Fibroblast of villous mesenchyme (primary cell): ENCODE measurements at regions not wholly inside any gene's neighbourhood (a gene's known extent, or its start where the extent isn't known, plus 50 kb on each side); places are given as distances from the start of the nearest gene placed in this dataset.

Experiments used
- DNase-seq: peaks from one replicate; pipeline ENCODE4 v3.0.0-alpha.2; 2010; ENCODE audit warnings: low read depth
- H3K4me3 ChIP-seq: 2 replicates; pipeline ENCODE4 v1.5.1; 2011; ENCODE audit warnings: low read depth, mild to moderate bottlenecking, low read length
- TF ChIP-seq, protein P1 (sequence below): IDR thresholded peaks from 2 replicates; pipeline ENCODE4 v1.5.1; 2012; ENCODE audit warnings: low read depth, mild to moderate bottlenecking, low read length; ENCODE audit not compliant: insufficient read depth

DNA sequence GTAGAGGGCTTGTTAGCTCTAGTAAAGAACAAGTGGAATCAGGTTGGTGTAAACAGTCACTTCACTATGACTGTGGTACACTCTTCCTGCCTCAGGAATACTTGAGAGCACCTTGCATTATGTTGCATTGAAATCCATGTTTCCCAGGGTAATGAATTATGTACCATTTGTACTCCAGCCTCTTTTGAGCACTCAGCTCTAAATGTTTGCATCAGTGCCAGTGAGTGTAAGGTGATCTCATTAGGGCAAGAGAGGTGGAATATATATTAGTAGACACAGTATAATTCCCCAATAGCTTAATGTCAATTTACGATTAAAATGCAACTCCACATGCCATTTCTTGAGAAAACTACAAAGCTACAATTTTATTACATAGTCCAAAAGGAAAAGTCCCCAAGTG is 319.6 kb upstream of the POU3F2 start:
- H3K4me3 ChIP-seq, result no peak overlapping the region
- TF ChIP-seq, protein P1, sequence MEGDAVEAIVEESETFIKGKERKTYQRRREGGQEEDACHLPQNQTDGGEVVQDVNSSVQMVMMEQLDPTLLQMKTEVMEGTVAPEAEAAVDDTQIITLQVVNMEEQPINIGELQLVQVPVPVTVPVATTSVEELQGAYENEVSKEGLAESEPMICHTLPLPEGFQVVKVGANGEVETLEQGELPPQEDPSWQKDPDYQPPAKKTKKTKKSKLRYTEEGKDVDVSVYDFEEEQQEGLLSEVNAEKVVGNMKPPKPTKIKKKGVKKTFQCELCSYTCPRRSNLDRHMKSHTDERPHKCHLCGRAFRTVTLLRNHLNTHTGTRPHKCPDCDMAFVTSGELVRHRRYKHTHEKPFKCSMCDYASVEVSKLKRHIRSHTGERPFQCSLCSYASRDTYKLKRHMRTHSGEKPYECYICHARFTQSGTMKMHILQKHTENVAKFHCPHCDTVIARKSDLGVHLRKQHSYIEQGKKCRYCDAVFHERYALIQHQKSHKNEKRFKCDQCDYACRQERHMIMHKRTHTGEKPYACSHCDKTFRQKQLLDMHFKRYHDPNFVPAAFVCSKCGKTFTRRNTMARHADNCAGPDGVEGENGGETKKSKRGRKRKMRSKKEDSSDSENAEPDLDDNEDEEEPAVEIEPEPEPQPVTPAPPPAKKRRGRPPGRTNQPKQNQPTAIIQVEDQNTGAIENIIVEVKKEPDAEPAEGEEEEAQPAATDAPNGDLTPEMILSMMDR, result no peak
- DNase-seq, result no peak

DNA sequence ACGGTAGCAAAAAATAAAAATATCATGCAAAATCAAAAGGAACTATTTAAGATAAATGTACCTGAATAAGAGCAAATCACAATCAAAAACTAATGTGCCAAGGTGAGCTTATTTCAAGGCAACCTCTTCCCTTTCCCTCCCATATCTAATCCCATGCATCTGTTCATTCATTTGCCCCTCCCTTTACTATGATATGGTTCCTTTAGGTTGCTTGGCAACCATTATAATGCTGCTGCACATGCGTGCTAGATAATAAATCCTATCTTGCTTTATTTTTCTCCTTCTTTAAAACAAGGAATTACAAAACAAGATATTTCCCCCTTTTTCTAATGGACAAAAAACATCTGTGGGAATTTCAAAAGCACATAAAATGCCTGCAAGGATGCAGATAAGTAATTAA is 318.2 kb upstream of the POU3F2 start:
- no peak for DNase-seq
- TF ChIP-seq, protein P1, result no peak
- no peak overlapping the region for H3K4me3 ChIP-seq

- DNase-seq, result no peak
- H3K4me3 ChIP-seq, result no peak overlapping the region
- TF ChIP-seq, protein P1, result no peak
Measured at GRCh38 chr6:98516866-98517265, 317.5 kb upstream of the POU3F2 start.

DNA sequence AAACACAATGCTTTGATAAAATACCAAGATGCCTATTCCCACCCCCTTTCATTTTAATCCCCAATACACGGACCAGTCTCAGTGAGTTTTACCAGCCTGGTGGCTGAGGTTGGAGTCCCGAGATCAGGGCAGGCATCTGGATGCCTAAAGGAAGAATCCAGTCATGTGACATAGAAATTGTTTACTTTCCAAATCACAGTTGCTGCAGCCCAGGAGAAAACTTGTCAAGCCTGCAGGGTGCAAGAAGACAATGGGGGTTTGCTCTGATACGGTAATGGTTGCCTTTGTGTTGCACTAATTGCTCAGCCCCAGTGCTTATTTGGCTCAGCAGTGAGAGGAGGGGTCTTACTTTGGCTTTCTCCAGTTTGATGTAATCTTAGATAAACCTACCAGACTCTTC is 308.5 kb upstream of the POU3F2 start:
- H3K4me3 ChIP-seq, result no peak overlapping the region
- TF ChIP-seq, protein P1, result no peak
- no peak for DNase-seq

DNA sequence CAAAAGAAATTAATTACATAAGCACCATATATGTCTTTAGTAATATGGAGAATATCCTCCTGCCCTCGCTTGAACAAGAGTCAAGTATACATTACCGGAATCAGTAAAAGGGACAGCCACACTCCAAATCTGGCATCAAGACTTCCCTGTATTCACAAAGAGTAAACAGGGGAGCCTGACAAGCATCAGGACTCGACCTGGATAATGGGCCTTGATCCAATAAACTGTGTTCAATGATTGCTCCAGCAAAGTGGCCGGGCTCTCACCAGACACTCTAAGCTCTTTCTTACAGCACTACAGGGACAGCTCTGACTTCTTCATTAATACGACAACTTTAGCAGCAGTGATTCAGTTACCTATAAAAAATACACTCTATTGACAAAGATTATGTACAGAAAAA is 307.9 kb upstream of the POU3F2 start:
- no peak overlapping the region for H3K4me3 ChIP-seq

DNA sequence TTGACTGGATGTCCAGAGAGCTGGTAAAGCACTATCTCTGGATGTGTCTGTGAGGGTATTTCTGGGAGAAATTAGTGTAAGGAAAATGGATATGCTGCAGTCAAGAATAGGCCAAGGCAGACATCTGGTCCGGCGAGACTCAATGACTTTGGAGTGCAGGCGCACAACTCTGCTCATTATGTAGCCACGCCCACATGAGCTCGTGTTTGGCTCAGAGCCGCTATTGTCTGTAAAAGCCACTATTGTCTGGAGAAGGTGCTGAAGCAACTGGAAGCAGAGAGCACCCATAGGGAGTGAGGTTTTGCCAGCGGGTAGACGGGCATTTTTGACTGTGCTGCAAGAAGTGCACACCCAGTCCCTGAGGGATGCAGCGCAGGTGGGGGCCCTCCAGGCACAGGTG is 305.0 kb upstream of the POU3F2 start:
- DNase-seq, result no peak
- TF ChIP-seq, protein P1, result no peak

More for the DNA sequence above, 307.9 kb upstream of the POU3F2 start:
- no peak for DNase-seq
- TF ChIP-seq, protein P1, result no peak

GRCh38 chr6:98530732-98531131 is 303.6 kb upstream of the POU3F2 start:
- DNase-seq, result no peak
- H3K4me3 ChIP-seq, result no peak overlapping the region
- TF ChIP-seq, protein P1, result no peak

More for the DNA sequence above, 305.0 kb upstream of the POU3F2 start:
- no peak overlapping the region for H3K4me3 ChIP-seq
